PC-3 (cell line): ENCODE measurements at regions not wholly inside any gene's neighbourhood (a gene's known extent, or its start where the extent isn't known, plus 50 kb on each side); places are given as distances from the start of the nearest gene placed in this dataset.

Source experiments
- ATAC-seq: fragments of 200-7000 bp; cut with Tn5 transposase; 2 replicates; pipeline ENCODE4 v1.9.1; 2020; ENCODE audit warnings: mild to moderate bottlenecking, moderate library complexity
- BruUV-seq: library from RNA; stranded (reverse); fragments of 400-500 nt; replicated peaks from 2 replicates; lab custom pipeline; 2021; lab: Mats Ljungman, UMichigan
- CTCF ChIA-PET: fragments of 300-600 bp; sonication (Branson Sonifier 250); formaldehyde crosslinking; loops from one replicate; lab custom pipeline; 2022; ENCODE audit warnings: antibody characterized with exemption; lab: Charles Lee
- POLR2A ChIA-PET: fragments of 300-600 bp; sonication (Branson Sonifier 250); formaldehyde crosslinking; loops from one replicate; lab custom pipeline; 2022; ENCODE audit warnings: antibody characterized with exemption; ENCODE audit not compliant: unreplicated experiment; lab: Charles Lee
- DNase-seq: peaks from one replicate; pipeline ENCODE4 v3.0.0-alpha.2; 2015
- H2AFZ ChIP-seq: fragments of 300-600 bp; sonication (generic); 2 replicates; pipeline ENCODE4 v1.6.0; 2016; ENCODE audit warnings: antibody characterized with exemption, low read length
- H3F3A ChIP-seq: fragments of 300-600 bp; sonication (generic); one replicate; pipeline ENCODE4 v1.6.0; 2017; ENCODE audit warnings: antibody characterized with exemption, low read length, control low read depth, mild to moderate bottlenecking; ENCODE audit not compliant: unreplicated experiment
- H3K27ac ChIP-seq: fragments of 300-600 bp; sonication (generic); 2 replicates; pipeline ENCODE4 v1.5.1; 2016; ENCODE audit warnings: mild to moderate bottlenecking, low read length
- H3K27me3 ChIP-seq: fragments of 300-600 bp; sonication (generic); 2 replicates; pipeline ENCODE4 v1.6.1; 2016; ENCODE audit warnings: low read length, mixed read lengths
- H3K36me3 ChIP-seq: fragments of 300-600 bp; sonication (generic); 2 replicates; pipeline ENCODE4 v1.6.1; 2016; ENCODE audit warnings: low read depth, mixed run types, low read length, mixed read lengths
- H3K4me1 ChIP-seq: fragments of 300-600 bp; sonication (generic); 2 replicates; pipeline ENCODE4 v1.5.1; 2016; ENCODE audit warnings: low read length; ENCODE audit not compliant: insufficient read depth
- H3K4me2 ChIP-seq: fragments of 300-600 bp; sonication (generic); 2 replicates; pipeline ENCODE4 v1.6.0; 2016; ENCODE audit warnings: low read length
- H3K4me3 ChIP-seq: fragments of 300-600 bp; sonication (generic); 2 replicates; pipeline ENCODE4 v1.5.1; 2016; ENCODE audit warnings: mild to moderate bottlenecking, low read length, mixed read lengths
- H3K79me2 ChIP-seq: fragments of 300-600 bp; sonication (generic); 2 replicates; pipeline ENCODE4 v1.6.1; 2017; ENCODE audit warnings: low read length, mixed read lengths
- H3K9ac ChIP-seq: fragments of 300-600 bp; sonication (generic); 2 replicates; pipeline ENCODE4 v1.6.0; 2016; ENCODE audit warnings: mild to moderate bottlenecking, low read length
- H3K9me2 ChIP-seq: fragments of 300-600 bp; sonication (generic); replicated peaks from 2 replicates; pipeline ENCODE4 v1.6.1; 2016; ENCODE audit warnings: mixed run types, low read length, mixed read lengths
- H3K9me3 ChIP-seq: fragments of 300-600 bp; sonication (generic); 2 replicates; pipeline ENCODE4 v1.6.1; 2016; ENCODE audit warnings: low read length, mixed read lengths
- H4K20me1 ChIP-seq: fragments of 300-600 bp; sonication (generic); 2 replicates; pipeline ENCODE4 v1.6.1; 2016; ENCODE audit warnings: low read length, mixed read lengths
- CTCF ChIP-seq: fragments of 300-600 bp; sonication (generic); conservative IDR thresholded peaks from 2 replicates; pipeline ENCODE4 v1.5.1; 2017; ENCODE audit warnings: antibody characterized with exemption, low read depth, mild to moderate bottlenecking, low read length
- EZH2 ChIP-seq: fragments of 300-600 bp; sonication (generic); IDR thresholded peaks from one replicate; pipeline ENCODE4 v1.6.1; 2017; ENCODE audit warnings: antibody characterized with exemption, mild to moderate bottlenecking, low read length; ENCODE audit not compliant: unreplicated experiment
- EZH2phosphoT487 ChIP-seq: fragments of 300-600 bp; sonication (generic); IDR thresholded peaks from 2 replicates; pipeline ENCODE4 v1.6.1; 2018; ENCODE audit warnings: mild to moderate bottlenecking, antibody characterized with exemption, low read length, borderline replicate concordance
- intact Hi-C: fragments of 100-400 bp; cut with micrococcal nuclease; formaldehyde crosslinking; loops from 2 replicates; pipeline ENCODE4 v1.9.0; 2023

DNA sequence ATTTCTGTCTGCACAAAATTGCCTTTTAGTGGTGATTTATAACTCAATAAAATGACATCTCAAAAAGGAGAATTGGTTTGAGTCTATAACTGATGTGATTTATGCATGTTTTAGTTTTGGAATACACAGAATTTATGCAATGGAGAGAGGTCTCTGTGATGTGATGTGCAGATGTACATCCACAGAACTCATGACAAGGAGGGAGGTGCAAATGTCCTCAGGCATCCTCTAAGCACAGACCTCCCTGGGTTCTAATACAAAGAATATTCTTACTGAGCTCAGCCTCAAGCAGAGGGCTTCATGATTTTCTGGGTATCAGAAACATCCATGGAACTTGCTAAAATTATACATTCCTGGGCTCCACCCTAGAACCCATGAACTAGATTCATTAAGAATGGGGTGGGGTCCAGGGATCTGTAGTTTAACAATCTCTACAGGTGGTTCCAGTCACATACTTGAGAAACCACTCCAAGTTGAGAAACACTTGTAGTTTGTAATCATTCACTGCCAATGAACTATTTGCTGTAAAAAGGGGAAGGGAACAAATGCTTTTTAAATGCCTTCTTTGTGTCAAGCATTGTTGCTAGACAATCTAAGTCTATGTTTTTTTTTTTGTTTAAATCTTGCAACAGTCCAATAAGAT lies 60.2 kb upstream of the NEDD9 start:
- no peaks in the 10 kb centered on the region for H3K79me2 ChIP-seq
- no peaks in the 10 kb centered on the region for H3K9me2 ChIP-seq
- H3F3A ChIP-seq = no peaks in the 10 kb centered on the region
- intact Hi-C loops = no loop called here
- no peaks in the 10 kb centered on the region for H4K20me1 ChIP-seq
- no peaks in the 10 kb centered on the region for H3K27me3 ChIP-seq
- ATAC-seq (no peak), DNase-seq (no peak)
- no peaks in the 10 kb centered on the region for H3K9me3 ChIP-seq
- H3K4me2 ChIP-seq = no peak overlapping the region
- ChIA-PET CTCF (no interaction called here), POLR2A (no interaction called here)
- H3K27ac ChIP-seq = no peak overlapping the region
- no TSS peak for BruUV-seq
- no peaks in the 10 kb centered on the region for H3K4me1 ChIP-seq
- H3K4me3 ChIP-seq = no peak overlapping the region
- no peaks in the 10 kb centered on the region for H3K36me3 ChIP-seq
- H3K9ac ChIP-seq = no peak overlapping the region
- no peak for TF ChIP-seq EZH2
- TF ChIP-seq EZH2phosphoT487 = no peak
- no peak for TF ChIP-seq CTCF
- H2AFZ ChIP-seq = no peak overlapping the region

- POLR2A ChIA-PET = no interaction called here
- ATAC-seq = no peak
- Histone ChIP-seq H3K9me3 (no peaks in the 10 kb centered on the region), H2AFZ (no peak overlapping the region), H3K27ac (no peak overlapping the region), H4K20me1 (no peaks in the 10 kb centered on the region), H3K36me3 (no peaks in the 10 kb centered on the region), H3K4me1 (no peaks in the 10 kb centered on the region), H3K79me2 (no peaks in the 10 kb centered on the region), H3K9ac (no peak overlapping the region), H3F3A (no peaks in the 10 kb centered on the region), H3K9me2 (no peaks in the 10 kb centered on the region), H3K4me3 (no peak overlapping the region), H3K27me3 (no peaks in the 10 kb centered on the region), H3K4me2 (no peak overlapping the region)
- CTCF ChIA-PET = no interaction called here
- BruUV-seq = no TSS peak
- intact Hi-C loops = no loop called here
- TF ChIP-seq EZH2 = no peak
- no peak for TF ChIP-seq CTCF
- no peak for TF ChIP-seq EZH2phosphoT487
- no peak for DNase-seq
Measured at GRCh38 chr6:11292091-11292490, 59.6 kb upstream of the NEDD9 start.

DNA sequence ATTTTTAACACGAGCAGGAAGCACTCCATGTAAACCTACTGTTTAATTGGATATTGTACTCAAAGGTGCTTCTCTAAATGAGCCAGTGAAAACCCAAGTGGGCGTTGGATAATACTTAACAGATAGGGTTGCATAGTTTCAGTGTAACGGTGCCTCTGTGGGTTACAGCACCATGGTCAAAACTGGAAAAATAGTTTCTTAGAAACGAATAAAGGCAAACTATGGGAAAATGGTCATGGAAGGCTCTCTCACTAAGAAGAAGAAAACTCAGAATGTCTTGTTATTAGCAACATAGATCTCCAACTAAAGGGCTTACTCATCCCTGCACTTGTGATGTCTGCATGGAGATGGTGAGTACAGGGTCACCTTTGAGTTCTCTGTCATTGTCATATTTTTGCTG lies 59.1 kb upstream of the NEDD9 start:
- H3K27me3 ChIP-seq = no peaks in the 10 kb centered on the region
- TF ChIP-seq EZH2 (no peak), CTCF (no peak), EZH2phosphoT487 (no peak)
- CTCF ChIA-PET = no interaction called here

More for the DNA sequence above, 59.1 kb upstream of the NEDD9 start:
- Histone ChIP-seq H4K20me1 (no peaks in the 10 kb centered on the region), H3K9me3 (no peaks in the 10 kb centered on the region), H3F3A (no peaks in the 10 kb centered on the region), H3K9me2 (no peaks in the 10 kb centered on the region), H3K36me3 (no peaks in the 10 kb centered on the region), H3K9ac (no peak overlapping the region), H3K4me1 (no peaks in the 10 kb centered on the region), H3K4me2 (no peak overlapping the region), H3K79me2 (no peaks in the 10 kb centered on the region), H2AFZ (no peak overlapping the region), H3K4me3 (no peak overlapping the region), H3K27ac (no peak overlapping the region)
- POLR2A ChIA-PET = no interaction called here
- DNase-seq = no peak
- intact Hi-C loops = no loop called here
- BruUV-seq = no TSS peak
- no peak for ATAC-seq
